Activated B cell treated with CpG ODN at 0.5 μM for 24 hours (primary cell): ENCODE measurements at regions not wholly inside any gene's neighbourhood (a gene's known extent, or its start where the extent isn't known, plus 50 kb on each side); places are given as distances from the start of the nearest gene placed in this dataset.

Experiments
- ATAC-seq: fragments of 200-7000 bp; cut with Tn5 transposase; one replicate; pipeline ENCODE4 v1.10.0; 2021; ENCODE audit warnings: low read depth, mild to moderate bottlenecking, moderate library complexity
- CTCF ChIA-PET: fragments of 350-600 bp; sonication (Branson Sonifier 250); formaldehyde crosslinking; loops from one replicate; lab custom pipeline; 2021; ENCODE audit warnings: antibody characterized with exemption; lab: Charles Lee
- POLR2A ChIA-PET: fragments of 350-600 bp; sonication (Branson Sonifier 250); formaldehyde crosslinking; loops from one replicate; lab custom pipeline; 2021; ENCODE audit warnings: antibody characterized with exemption; lab: Charles Lee
- DNase-seq: peaks from one replicate; pipeline ENCODE4 v3.0.0; 2022
- H3K27ac Mint-ChIP-seq: one replicate; pipeline ENCODE4 v1.8.0; 2020; ENCODE audit warnings: mixed read lengths
- H3K27me3 Mint-ChIP-seq: one replicate; pipeline ENCODE4 v1.8.0; 2021; ENCODE audit warnings: mixed read lengths
- H3K36me3 Mint-ChIP-seq: one replicate; pipeline ENCODE4 v1.8.0; 2021; ENCODE audit warnings: low read depth, mixed read lengths
- H3K4me1 Mint-ChIP-seq: one replicate; pipeline ENCODE4 v1.8.0; 2021; ENCODE audit warnings: mixed read lengths
- H3K4me3 Mint-ChIP-seq: one replicate; pipeline ENCODE4 v1.8.0; 2020; ENCODE audit warnings: mild to moderate bottlenecking, mixed read lengths
- H3K9me3 Mint-ChIP-seq: one replicate; pipeline ENCODE4 v1.8.0; 2020; ENCODE audit warnings: mixed read lengths
- CTCF ChIP-seq: fragments of 200-600 bp; IDR thresholded peaks from one replicate; pipeline ENCODE4 v1.8.0; 2022; ENCODE audit warnings: antibody characterized with exemption, mild to moderate bottlenecking
- intact Hi-C: fragments of 100-400 bp; cut with micrococcal nuclease; formaldehyde crosslinking; loops from one replicate; pipeline ENCODE4 v1.15.1; 2024

- no peak overlapping the region for H3K27ac Mint-ChIP-seq
- H3K36me3 Mint-ChIP-seq = no peaks in the 10 kb centered on the region
- TF ChIP-seq CTCF = no peak
- intact Hi-C loops = no loop called here
- no peak for DNase-seq
- ATAC-seq = no peak
- no peak overlapping the region for H3K4me3 Mint-ChIP-seq
- POLR2A ChIA-PET = no interaction called here
- peaks cover 1% of the 10 kb centered on the region for H3K9me3 Mint-ChIP-seq
- CTCF ChIA-PET = no interaction called here
- H3K4me1 Mint-ChIP-seq = no peaks in the 10 kb centered on the region
- H3K27me3 Mint-ChIP-seq = no peaks in the 10 kb centered on the region
Observed at GRCh38 chr11:25198704-25199103, 701.9 kb downstream of the LUZP2 start.

- intact Hi-C loops = no loop called here
- H3K4me3 Mint-ChIP-seq = no peak overlapping the region
- H3K9me3 Mint-ChIP-seq = peaks cover 4% of the 10 kb centered on the region
- no peaks in the 10 kb centered on the region for H3K36me3 Mint-ChIP-seq
- H3K4me1 Mint-ChIP-seq = no peaks in the 10 kb centered on the region
- CTCF ChIA-PET = no interaction called here
- H3K27ac Mint-ChIP-seq = no peak overlapping the region
- no peak for TF ChIP-seq CTCF
- no peak for DNase-seq
- H3K27me3 Mint-ChIP-seq = no peaks in the 10 kb centered on the region
- POLR2A ChIA-PET = no interaction called here
- no peak for ATAC-seq
Observed at GRCh38 chr11:25200925-25201324, 704.1 kb downstream of the LUZP2 start.

- no peak for TF ChIP-seq CTCF
- DNase-seq = no peak
- Mint-ChIP-seq H3K4me3 (no peak overlapping the region), H3K4me1 (no peaks in the 10 kb centered on the region), H3K27ac (no peak overlapping the region), H3K27me3 (no peaks in the 10 kb centered on the region), H3K36me3 (no peaks in the 10 kb centered on the region), H3K9me3 (peaks cover 8% of the 10 kb centered on the region)
- POLR2A ChIA-PET = no interaction called here
- CTCF ChIA-PET = no interaction called here
- intact Hi-C loops = no loop called here
- ATAC-seq = no peak
Observed at GRCh38 chr11:25206762-25207161, 709.9 kb downstream of the LUZP2 start.

- intact Hi-C loops = loop anchor here (5.0 kb wide), 1 partner anchor 1339 kb away; no protein-coding TSS in a partner anchor
- H3K27ac Mint-ChIP-seq = no peak overlapping the region
- ChIA-PET CTCF (no interaction called here), POLR2A (no interaction called here)
- no peaks in the 10 kb centered on the region for H3K27me3 Mint-ChIP-seq
- no peak for ATAC-seq
- H3K4me3 Mint-ChIP-seq = no peak overlapping the region
- H3K36me3 Mint-ChIP-seq = no peaks in the 10 kb centered on the region
- no peak for DNase-seq
- peaks cover 5% of the 10 kb centered on the region for H3K9me3 Mint-ChIP-seq
- TF ChIP-seq CTCF = no peak
- H3K4me1 Mint-ChIP-seq = no peaks in the 10 kb centered on the region
Observed at GRCh38 chr11:25211635-25212254, 714.9 kb downstream of the LUZP2 start.

GRCh38 chr11:25214535-25215176, 717.8 kb downstream of the LUZP2 start:
- no peak for ATAC-seq
- CTCF ChIA-PET = no interaction called here
- H3K27ac Mint-ChIP-seq = no peak overlapping the region

More at GRCh38 chr11:25214535-25215176, 717.8 kb downstream of the LUZP2 start:
- H3K36me3 Mint-ChIP-seq = no peaks in the 10 kb centered on the region
- POLR2A ChIA-PET = no interaction called here
- intact Hi-C loops = loop anchor here (5.0 kb wide), 1 partner anchor 1342 kb away; no protein-coding TSS in a partner anchor
- no peaks in the 10 kb centered on the region for H3K4me1 Mint-ChIP-seq
- peaks cover 4% of the 10 kb centered on the region for H3K9me3 Mint-ChIP-seq
- H3K27me3 Mint-ChIP-seq = no peaks in the 10 kb centered on the region
- DNase-seq = no peak
- TF ChIP-seq CTCF = no peak
- no peak overlapping the region for H3K4me3 Mint-ChIP-seq
